Keratinocyte (primary cell): ENCODE measurements at regions not wholly inside any gene's neighbourhood (a gene's known extent, or its start where the extent isn't known, plus 50 kb on each side); places are given as distances from the start of the nearest gene placed in this dataset.

Experiments
- DNase-seq: peaks from one replicate; pipeline ENCODE4 v3.0.0-alpha.2; 2011; ENCODE audit warnings: low read depth, missing footprints, low spot score
- FAIRE-seq: peaks from 2 replicates; lab custom pipeline; 2011; peaks lifted over from hg19 to GRCh38; lab: Jason Lieb, UNC
- H2AFZ ChIP-seq: 2 replicates; pipeline ENCODE4 v1.6.0; 2012; ENCODE audit warnings: low read length, control low read depth, inconsistent platforms; ENCODE audit not compliant: control insufficient read depth
- H3K27ac ChIP-seq: 2 replicates; pipeline ENCODE4 v1.5.1; 2011; ENCODE audit warnings: low read length; ENCODE audit not compliant: control insufficient read depth, insufficient read depth
- H3K27me3 ChIP-seq: 3 replicates; pipeline ENCODE4 v1.6.0; 2011; ENCODE audit warnings: low read length; ENCODE audit not compliant: control insufficient read depth, insufficient read depth; ENCODE audit errors: extremely low read depth
- H3K36me3 ChIP-seq, 2 experiments: 2 replicates in 1 of 2; 3 replicates in 1 of 2; pipeline ENCODE4 v1.5.1; 2011; ENCODE audit warnings: low read length in 2 of 2, mild to moderate bottlenecking in 1 of 2; ENCODE audit not compliant: control insufficient read depth in 2 of 2, insufficient read depth in 2 of 2; ENCODE audit errors: extremely low read depth in 1 of 2
- H3K4me1 ChIP-seq: 3 replicates; pipeline ENCODE4 v1.5.1; 2011; ENCODE audit warnings: low read length; ENCODE audit not compliant: control insufficient read depth, insufficient read depth; ENCODE audit errors: extremely low read depth
- H3K4me2 ChIP-seq: 3 replicates; pipeline ENCODE4 v1.6.0; 2011; ENCODE audit warnings: low read depth, low read length; ENCODE audit not compliant: control insufficient read depth, insufficient read depth; ENCODE audit errors: extremely low read depth
- H3K4me3 ChIP-seq, 3 experiments: fragments of 200-600 bp in 1 of 3; sonication (generic) in 1 of 3; 2 replicates in 2 of 3; 3 replicates in 1 of 3; pipeline ENCODE4 v1.5.1; 2011 to 2016; ENCODE audit warnings: low read length in 3 of 3, mild to moderate bottlenecking in 3 of 3, control low read depth in 2 of 3, inconsistent platforms in 1 of 3, low read depth in 1 of 3, mixed read lengths in 1 of 3, mixed run types in 1 of 3, moderate library complexity in 1 of 3; ENCODE audit not compliant: control insufficient read depth in 2 of 3, insufficient read depth in 2 of 3; ENCODE audit errors: extremely low read depth in 1 of 3
- H3K79me2 ChIP-seq: 2 replicates; pipeline ENCODE4 v1.6.0; 2012; ENCODE audit warnings: low read length; ENCODE audit not compliant: control insufficient read depth, insufficient read depth
- H3K9ac ChIP-seq: 3 replicates; pipeline ENCODE4 v1.6.0; 2011; ENCODE audit warnings: low read length; ENCODE audit not compliant: control insufficient read depth, insufficient read depth; ENCODE audit errors: extremely low read depth
- H3K9me1 ChIP-seq: 3 replicates; pipeline ENCODE4 v1.6.0; 2011; ENCODE audit warnings: low read length; ENCODE audit not compliant: control insufficient read depth, insufficient read depth; ENCODE audit errors: extremely low read depth
- H3K9me3 ChIP-seq: 2 replicates; pipeline ENCODE4 v1.5.1; 2012; ENCODE audit warnings: low read depth, low read length; ENCODE audit not compliant: control insufficient read depth
- H4K20me1 ChIP-seq: 3 replicates; pipeline ENCODE4 v1.6.0; 2011; ENCODE audit warnings: low read length; ENCODE audit not compliant: control insufficient read depth, insufficient read depth; ENCODE audit errors: extremely low read depth
- EZH2 ChIP-seq: IDR thresholded peaks from one replicate; pipeline ENCODE4 v1.6.1; 2012; ENCODE audit warnings: inconsistent platforms, mild to moderate bottlenecking, low read length, moderate library complexity
- dilution Hi-C: fragments of 300-500 bp; cut with MboI; formaldehyde crosslinking; loops from one replicate; pipeline ENCODE4 v1.7.0; 2020; ENCODE audit warnings: low sequenced_read_pairs; ENCODE audit not compliant: extremely low pct_ligation_motif_present
- TF ChIP-seq, protein P1 (sequence below), 3 experiments: IDR thresholded peaks in 1 of 3; conservative IDR thresholded peaks in 1 of 3; optimal IDR thresholded peaks in 1 of 3; 2 replicates in 2 of 3; 3 replicates in 1 of 3; pipeline versions ENCODE3 to v1.5.1; 2011; ENCODE audit warnings: low read length in 3 of 3, mild to moderate bottlenecking in 3 of 3, moderate library complexity in 2 of 3, control low read depth in 1 of 3, inconsistent platforms in 1 of 3; ENCODE audit not compliant: insufficient read depth in 2 of 3; ENCODE audit errors: extremely low read depth in 1 of 3

DNA sequence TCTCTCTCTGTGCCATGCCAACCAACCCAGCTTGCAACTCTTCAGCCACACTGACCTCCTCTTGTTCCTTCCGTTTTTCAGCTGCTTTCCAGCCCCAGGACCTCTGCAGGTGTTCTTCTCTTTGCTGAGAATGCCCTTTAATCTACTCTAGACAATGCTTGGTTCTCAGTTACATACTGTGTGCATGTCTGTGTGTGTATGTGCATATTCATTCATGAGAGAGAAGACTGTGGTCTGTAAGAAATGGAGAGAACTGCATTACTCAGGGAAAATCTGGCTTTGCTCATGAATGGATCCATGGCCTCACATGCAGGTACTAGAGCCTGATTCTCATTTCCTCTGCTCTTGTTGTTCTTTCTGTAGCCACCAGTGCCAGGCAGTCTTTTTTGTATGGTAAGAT is 636.9 kb upstream of the TENM3 start:
- Histone ChIP-seq H3K4me1 (no peaks in the 10 kb centered on the region), H2AFZ (no peak overlapping the region), H3K9ac (no peak overlapping the region), H3K9me3 (no peaks in the 10 kb centered on the region), H3K36me3 (no peaks in the 10 kb centered on the region), H3K9me1 (no peaks in the 10 kb centered on the region), H3K4me2 (no peak overlapping the region), H3K79me2 (no peaks in the 10 kb centered on the region), H3K27me3 (no peaks in the 10 kb centered on the region), H3K27ac (no peak overlapping the region), H4K20me1 (no peaks in the 10 kb centered on the region), H3K4me3 (no peak overlapping the region)
- no peak for FAIRE-seq
- TF ChIP-seq, protein P1, sequence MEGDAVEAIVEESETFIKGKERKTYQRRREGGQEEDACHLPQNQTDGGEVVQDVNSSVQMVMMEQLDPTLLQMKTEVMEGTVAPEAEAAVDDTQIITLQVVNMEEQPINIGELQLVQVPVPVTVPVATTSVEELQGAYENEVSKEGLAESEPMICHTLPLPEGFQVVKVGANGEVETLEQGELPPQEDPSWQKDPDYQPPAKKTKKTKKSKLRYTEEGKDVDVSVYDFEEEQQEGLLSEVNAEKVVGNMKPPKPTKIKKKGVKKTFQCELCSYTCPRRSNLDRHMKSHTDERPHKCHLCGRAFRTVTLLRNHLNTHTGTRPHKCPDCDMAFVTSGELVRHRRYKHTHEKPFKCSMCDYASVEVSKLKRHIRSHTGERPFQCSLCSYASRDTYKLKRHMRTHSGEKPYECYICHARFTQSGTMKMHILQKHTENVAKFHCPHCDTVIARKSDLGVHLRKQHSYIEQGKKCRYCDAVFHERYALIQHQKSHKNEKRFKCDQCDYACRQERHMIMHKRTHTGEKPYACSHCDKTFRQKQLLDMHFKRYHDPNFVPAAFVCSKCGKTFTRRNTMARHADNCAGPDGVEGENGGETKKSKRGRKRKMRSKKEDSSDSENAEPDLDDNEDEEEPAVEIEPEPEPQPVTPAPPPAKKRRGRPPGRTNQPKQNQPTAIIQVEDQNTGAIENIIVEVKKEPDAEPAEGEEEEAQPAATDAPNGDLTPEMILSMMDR (optimal IDR thresholded peaks at IDR 0.05 in 1 of 3, IDR thresholded peaks at IDR 0.05 in 1 of 3, conservative IDR thresholded peaks at IDR 0.05 in 1 of 3; ENCODE audit: extremely low read depth in 1 of 3, insufficient read depth in 2 of 3, low read length in 3 of 3), result no peak
- TF ChIP-seq EZH2, result no peak
- no peak for DNase-seq
- dilution Hi-C loops, result no loop called here

DNA sequence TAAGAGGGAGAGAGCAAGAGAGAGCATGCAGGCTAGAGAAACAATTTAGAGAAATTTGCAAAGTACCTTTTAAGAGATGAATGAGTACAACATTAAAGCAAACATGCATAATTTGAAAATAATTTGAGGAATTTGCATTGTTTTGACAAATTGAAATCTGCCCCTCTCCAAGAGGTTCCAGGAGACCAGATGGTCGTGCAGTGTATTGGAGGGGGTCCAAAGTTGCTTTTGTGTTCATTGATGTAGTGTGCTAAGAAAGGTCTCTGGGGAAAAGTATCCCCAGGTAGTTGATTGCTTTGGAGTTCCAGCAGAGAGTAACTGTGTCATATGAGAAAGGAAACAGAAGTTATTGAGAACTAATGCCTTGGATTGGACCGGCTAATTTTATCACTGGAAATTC is 635.0 kb upstream of the TENM3 start:
- FAIRE-seq (no peak), DNase-seq (no peak)
- no peak overlapping the region for H3K4me2 ChIP-seq
- H3K79me2 ChIP-seq, result no peaks in the 10 kb centered on the region
- no peaks in the 10 kb centered on the region for H3K9me1 ChIP-seq
- H3K9me3 ChIP-seq, result no peaks in the 10 kb centered on the region
- H4K20me1 ChIP-seq, result no peaks in the 10 kb centered on the region
- no peaks in the 10 kb centered on the region for H3K27me3 ChIP-seq
- H3K9ac ChIP-seq, result no peak overlapping the region
- no peak for TF ChIP-seq EZH2
- TF ChIP-seq, protein P1 (optimal IDR thresholded peaks at IDR 0.05 in 1 of 3, IDR thresholded peaks at IDR 0.05 in 1 of 3, conservative IDR thresholded peaks at IDR 0.05 in 1 of 3; ENCODE audit: extremely low read depth in 1 of 3, insufficient read depth in 2 of 3, low read length in 3 of 3), result no peak
- no peak overlapping the region for H2AFZ ChIP-seq
- no peak overlapping the region for H3K4me3 ChIP-seq
- no peaks in the 10 kb centered on the region for H3K36me3 ChIP-seq
- H3K27ac ChIP-seq, result no peak overlapping the region
- H3K4me1 ChIP-seq, result no peaks in the 10 kb centered on the region
- dilution Hi-C loops, result no loop called here
